Activated CD8-positive, alpha-beta memory T cell treated with anti-CD3 and anti-CD28 coated beads, Interleukin-2, amount 10 ng/mL, durations not matched to agents 7 days and 5 days (primary cell): ENCODE measurements at regions not wholly inside any gene's neighbourhood (a gene's known extent, or its start where the extent isn't known, plus 50 kb on each side); places are given as distances from the start of the nearest gene placed in this dataset.
"Not testable (repeated sequence)": the region's sequence is repeated elsewhere in the genome, so short reads cannot be mapped to it uniquely, and the experiment has no call there.

Experiments
- ATAC-seq: fragments of 150-1000 bp; cut with Tn5 transposase; one replicate; pipeline ENCODE4 v1.10.0; 2021; ENCODE audit warnings: moderate library complexity
- CTCF ChIA-PET: fragments of 350-600 bp; sonication (Branson Sonifier 250); formaldehyde crosslinking; loops from one replicate; lab custom pipeline; 2021; ENCODE audit warnings: antibody characterized with exemption; lab: Charles Lee
- DNase-seq: peaks from one replicate; pipeline ENCODE4 v3.0.0-alpha.2; 2020
- H3K27ac Mint-ChIP-seq: one replicate; pipeline ENCODE4 v1.8.0; 2021; ENCODE audit warnings: mild to moderate bottlenecking, mixed read lengths
- H3K27me3 Mint-ChIP-seq: one replicate; pipeline ENCODE4 v1.8.0; 2021; ENCODE audit warnings: mixed read lengths
- H3K36me3 Mint-ChIP-seq: one replicate; pipeline ENCODE4 v1.8.0; 2021; ENCODE audit warnings: mild to moderate bottlenecking, mixed read lengths
- H3K4me1 Mint-ChIP-seq: one replicate; pipeline ENCODE4 v1.8.0; 2021; ENCODE audit warnings: mixed read lengths
- H3K4me3 Mint-ChIP-seq: one replicate; pipeline ENCODE4 v1.8.0; 2021; ENCODE audit warnings: mild to moderate bottlenecking, moderate library complexity, mixed read lengths
- H3K9me3 Mint-ChIP-seq: one replicate; pipeline ENCODE4 v1.8.0; 2022; ENCODE audit warnings: low read depth, mixed read lengths

DNA sequence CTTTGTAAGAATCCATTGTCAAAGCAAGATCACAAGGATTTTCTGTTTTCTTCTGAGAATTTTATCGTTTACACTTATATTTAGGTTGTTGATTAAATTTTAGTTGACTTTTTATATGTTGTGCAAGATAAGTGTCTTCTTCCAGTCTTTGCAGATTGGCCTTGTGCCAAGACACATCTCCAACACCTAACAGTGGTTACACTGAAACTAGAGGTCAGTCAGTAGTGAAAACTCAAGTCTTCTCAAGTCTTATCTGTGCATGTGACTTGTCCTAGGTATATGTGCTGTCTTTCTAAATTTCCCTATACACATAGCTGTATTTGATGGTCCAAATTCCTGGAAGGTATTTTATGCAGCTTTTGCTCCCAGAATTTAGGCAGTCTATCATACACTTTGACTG is 1183.2 kb upstream of the B3GALT2 start:
- H3K27me3 Mint-ChIP-seq = no peaks in the 10 kb centered on the region
- no peaks in the 10 kb centered on the region for H3K4me1 Mint-ChIP-seq
- CTCF ChIA-PET = no interaction called here
- H3K27ac Mint-ChIP-seq = no peak overlapping the region
- H3K4me3 Mint-ChIP-seq = no peak overlapping the region
- DNase-seq (no peak), ATAC-seq (no peak)
- no peaks in the 10 kb centered on the region for H3K36me3 Mint-ChIP-seq
- H3K9me3 Mint-ChIP-seq = no peaks in the 10 kb centered on the region

DNA sequence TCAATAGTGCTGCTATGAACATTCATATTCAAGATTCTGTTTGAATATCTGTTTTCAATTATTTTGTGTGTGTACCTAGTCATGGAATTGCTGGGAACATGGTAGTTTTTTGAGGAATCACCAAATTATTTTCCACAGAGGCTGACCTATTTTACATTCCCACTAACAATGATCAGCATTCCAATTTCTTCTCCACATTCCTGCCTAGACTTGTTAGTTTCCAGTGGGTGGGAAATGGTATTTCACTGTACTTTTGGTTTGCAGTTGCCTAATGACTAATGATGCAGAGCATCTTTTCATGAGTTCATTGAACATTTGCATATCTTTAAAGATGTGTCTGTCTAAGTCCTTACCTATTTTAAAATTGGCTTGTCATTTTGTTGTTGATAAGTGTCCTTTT is 1182.6 kb upstream of the B3GALT2 start:
- CTCF ChIA-PET = no interaction called here
- H3K27me3 Mint-ChIP-seq = no peaks in the 10 kb centered on the region
- no peaks in the 10 kb centered on the region for H3K36me3 Mint-ChIP-seq
- H3K27ac Mint-ChIP-seq = no peak overlapping the region
- DNase-seq (no peak), ATAC-seq (no peak)
- H3K9me3 Mint-ChIP-seq = no peaks in the 10 kb centered on the region
- no peak overlapping the region for H3K4me3 Mint-ChIP-seq
- H3K4me1 Mint-ChIP-seq = no peaks in the 10 kb centered on the region

GRCh38 chr1:194367121-194367520 is 1180.7 kb upstream of the B3GALT2 start:
- Mint-ChIP-seq H3K36me3 (no peaks in the 10 kb centered on the region), H3K4me1 (no peaks in the 10 kb centered on the region), H3K27me3 (no peaks in the 10 kb centered on the region), H3K4me3 (no peak overlapping the region), H3K9me3 (no peaks in the 10 kb centered on the region), H3K27ac (no peak overlapping the region)
- DNase-seq = no peak
- CTCF ChIA-PET = no interaction called here
- ATAC-seq = no peak

DNA sequence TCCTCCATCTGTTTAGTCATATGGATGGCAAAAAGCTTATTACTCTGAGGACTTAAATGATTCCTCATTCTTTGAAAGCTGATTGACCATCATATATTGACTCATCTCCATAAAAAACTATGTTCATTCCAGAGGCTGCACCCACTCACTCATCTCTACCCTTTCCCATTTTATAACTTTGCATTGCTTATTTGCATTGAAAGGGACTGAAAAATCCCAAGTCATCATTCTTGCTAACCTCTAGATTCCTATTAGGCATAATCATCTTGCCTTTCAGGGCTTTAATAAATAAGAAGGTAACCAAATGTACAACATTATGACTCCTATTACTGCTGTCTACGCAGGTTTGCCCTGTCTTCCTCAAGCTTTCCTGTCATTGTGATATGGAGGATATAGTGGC is 1180.3 kb upstream of the B3GALT2 start:
- CTCF ChIA-PET = no interaction called here
- no peaks in the 10 kb centered on the region for H3K27me3 Mint-ChIP-seq
- no peak overlapping the region for H3K4me3 Mint-ChIP-seq
- H3K36me3 Mint-ChIP-seq = no peaks in the 10 kb centered on the region
- no peak overlapping the region for H3K27ac Mint-ChIP-seq
- no peak for DNase-seq
- no peaks in the 10 kb centered on the region for H3K4me1 Mint-ChIP-seq
- H3K9me3 Mint-ChIP-seq = no peaks in the 10 kb centered on the region
- ATAC-seq = no peak

DNA sequence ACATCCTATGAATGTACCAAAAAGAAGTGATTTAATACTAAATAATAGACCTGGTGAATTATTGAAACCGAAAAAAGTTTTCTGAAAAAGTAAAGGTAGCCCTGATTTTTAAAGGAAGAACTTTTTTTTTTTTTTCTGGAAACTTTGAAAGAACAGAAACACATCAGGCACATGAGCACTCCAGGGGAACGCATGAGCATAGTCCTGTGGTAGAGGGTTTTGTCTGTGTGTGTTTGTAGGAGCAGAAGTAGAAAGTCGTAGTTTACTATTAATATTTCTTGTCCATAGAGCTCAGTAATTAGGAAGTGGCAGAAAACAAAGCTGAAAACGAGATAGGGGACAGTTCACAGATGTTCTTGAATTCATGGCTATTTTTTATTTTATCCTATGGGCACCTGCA is 1175.9 kb upstream of the B3GALT2 start:
- Mint-ChIP-seq H3K27ac (no peak overlapping the region), H3K4me1 (no peaks in the 10 kb centered on the region), H3K27me3 (no peaks in the 10 kb centered on the region), H3K4me3 (no peak overlapping the region), H3K36me3 (no peaks in the 10 kb centered on the region), H3K9me3 (peaks cover 2% of the 10 kb centered on the region)
- CTCF ChIA-PET = no interaction called here
- ATAC-seq (no peak), DNase-seq (no peak)

GRCh38 chr1:194361374-194362131 is 1175.1 kb upstream of the B3GALT2 start:
- CTCF ChIA-PET = no interaction called here
- ATAC-seq = no peak
- Mint-ChIP-seq H3K36me3 (no peaks in the 10 kb centered on the region), H3K9me3 (peaks cover 2% of the 10 kb centered on the region), H3K27ac (no peak overlapping the region), H3K4me3 (no peak overlapping the region), H3K4me1 (no peaks in the 10 kb centered on the region), H3K27me3 (no peaks in the 10 kb centered on the region)
- no peak for DNase-seq

- ATAC-seq (no peak), DNase-seq (no peak)
- Mint-ChIP-seq H3K36me3 (no peaks in the 10 kb centered on the region), H3K4me3 (no peak overlapping the region), H3K9me3 (peaks cover 2% of the 10 kb centered on the region), H3K4me1 (no peaks in the 10 kb centered on the region), H3K27ac (no peak overlapping the region), H3K27me3 (no peaks in the 10 kb centered on the region)
- CTCF ChIA-PET = no interaction called here
These were observed 1171.8 kb upstream of the B3GALT2 start for GRCh38 chr1:194358208-194358581.

DNA sequence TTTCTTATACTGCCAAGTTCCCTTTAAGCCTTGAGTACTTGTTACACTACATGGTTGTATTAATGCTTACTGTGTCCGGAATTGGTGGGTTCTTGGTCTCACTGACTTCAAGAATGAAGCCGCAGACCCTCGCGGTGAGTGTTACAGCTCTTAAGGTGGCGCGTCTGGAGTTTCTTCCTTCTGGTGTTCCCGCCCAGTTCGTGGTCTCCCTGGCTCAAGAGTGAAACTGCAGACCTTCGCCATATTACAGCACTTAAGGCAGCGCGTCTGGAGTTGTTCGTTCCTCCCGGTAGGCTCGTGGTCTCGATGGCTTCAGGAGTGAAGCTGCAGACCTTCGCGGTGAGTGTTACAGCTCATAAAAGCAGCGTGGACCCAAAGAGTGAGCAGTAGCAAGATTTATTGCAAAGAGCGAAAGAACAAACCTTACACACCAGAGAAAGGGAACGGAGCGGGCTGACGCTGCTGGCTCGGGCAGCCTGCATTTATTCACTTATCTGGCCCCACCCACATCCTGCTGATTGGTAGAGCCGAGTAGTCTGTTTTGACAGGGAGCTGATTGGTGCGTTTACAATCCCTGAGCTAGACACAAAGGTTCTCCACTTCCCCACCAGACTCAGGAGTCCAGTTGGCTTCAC is 1171.3 kb upstream of the B3GALT2 start:
- H3K9me3 Mint-ChIP-seq, DNase-seq, H3K36me3 Mint-ChIP-seq, ATAC-seq, H3K4me1 Mint-ChIP-seq, CTCF ChIA-PET, H3K27me3 Mint-ChIP-seq, H3K27ac Mint-ChIP-seq, H3K4me3 Mint-ChIP-seq: not testable (repeated sequence)

DNA sequence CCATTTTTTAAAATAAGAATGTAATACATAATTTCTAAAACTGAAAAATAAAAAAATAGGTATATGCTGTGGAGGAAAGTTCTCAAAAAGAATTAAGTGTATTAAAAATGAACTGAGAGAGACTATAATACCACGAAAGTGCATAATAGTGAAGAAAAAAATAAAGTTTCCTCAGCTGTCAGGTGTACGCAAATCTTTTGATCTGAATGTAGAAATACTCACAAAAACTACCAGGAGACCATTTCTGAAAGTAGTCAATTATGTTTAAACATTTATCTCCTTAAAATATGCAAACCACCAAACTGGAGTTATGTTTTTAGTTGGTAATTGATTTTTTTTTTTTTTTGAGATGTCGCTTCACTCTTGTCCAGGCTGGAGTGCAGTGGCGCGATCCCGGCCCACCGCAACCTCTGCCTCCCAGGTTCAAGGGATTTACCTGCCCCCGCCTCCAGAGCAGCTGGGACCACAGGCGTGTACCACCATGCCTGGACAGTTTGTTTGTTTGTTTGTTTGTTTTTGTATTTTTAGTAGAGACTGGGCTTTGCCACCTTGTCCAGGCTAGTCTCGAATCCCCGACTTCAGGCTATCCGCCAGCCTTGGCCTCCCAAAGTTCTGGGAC is 1169.2 kb upstream of the B3GALT2 start:
- ATAC-seq = no peak
- DNase-seq = no peak
- H3K36me3 Mint-ChIP-seq = no peaks in the 10 kb centered on the region
- CTCF ChIA-PET = no interaction called here
- H3K27me3 Mint-ChIP-seq = no peaks in the 10 kb centered on the region
- H3K9me3 Mint-ChIP-seq = peaks cover 4% of the 10 kb centered on the region
- no peaks in the 10 kb centered on the region for H3K4me1 Mint-ChIP-seq
- H3K27ac Mint-ChIP-seq = no peak overlapping the region
- no peak overlapping the region for H3K4me3 Mint-ChIP-seq

DNA sequence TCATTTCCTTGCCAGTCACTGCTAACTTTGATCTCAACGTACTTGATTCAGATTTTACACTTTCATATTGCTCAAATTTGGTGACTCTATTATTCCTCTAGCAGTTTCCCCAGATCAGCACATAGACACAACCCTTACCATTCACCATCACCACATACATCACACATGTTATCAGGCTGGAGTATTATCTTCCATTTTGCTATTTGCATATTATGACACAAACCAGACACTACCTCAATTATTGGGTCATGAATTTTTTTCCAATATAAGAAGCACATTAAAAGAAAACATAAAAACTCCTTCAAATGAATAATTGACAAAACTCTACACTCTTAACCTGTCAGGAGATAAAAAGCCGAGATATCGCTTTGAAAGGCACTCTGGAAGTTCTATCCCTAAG is 1166.7 kb upstream of the B3GALT2 start:
- H3K4me1 Mint-ChIP-seq = no peaks in the 10 kb centered on the region
- no peaks in the 10 kb centered on the region for H3K36me3 Mint-ChIP-seq
- CTCF ChIA-PET = no interaction called here
- DNase-seq (no peak), ATAC-seq (no peak)
- H3K4me3 Mint-ChIP-seq = no peak overlapping the region
- H3K9me3 Mint-ChIP-seq = peaks cover 4% of the 10 kb centered on the region
- H3K27me3 Mint-ChIP-seq = no peaks in the 10 kb centered on the region
- no peak overlapping the region for H3K27ac Mint-ChIP-seq

GRCh38 chr1:194347200-194347599 is 1160.8 kb upstream of the B3GALT2 start:
- H3K9me3 Mint-ChIP-seq = peaks cover 3% of the 10 kb centered on the region
- no peaks in the 10 kb centered on the region for H3K27me3 Mint-ChIP-seq
- no peak for ATAC-seq
- no peaks in the 10 kb centered on the region for H3K4me1 Mint-ChIP-seq
- no peak overlapping the region for H3K4me3 Mint-ChIP-seq
- H3K27ac Mint-ChIP-seq = no peak overlapping the region
- no peak for DNase-seq
- no peaks in the 10 kb centered on the region for H3K36me3 Mint-ChIP-seq
- CTCF ChIA-PET = no interaction called here

GRCh38 chr1:194342484-194343262 is 1156.3 kb upstream of the B3GALT2 start:
- Mint-ChIP-seq H3K4me3 (no peak overlapping the region), H3K9me3 (peaks cover 3% of the 10 kb centered on the region), H3K4me1 (peaks cover 9% of the 10 kb centered on the region), H3K36me3 (no peaks in the 10 kb centered on the region), H3K27ac (no peak overlapping the region), H3K27me3 (no peaks in the 10 kb centered on the region)
- ATAC-seq (no peak), DNase-seq (no peak)
- CTCF ChIA-PET = no interaction called here

GRCh38 chr1:194341587-194341986 is 1155.2 kb upstream of the B3GALT2 start:
- no peak for ATAC-seq
- CTCF ChIA-PET = no interaction called here

More at GRCh38 chr1:194341587-194341986, 1155.2 kb upstream of the B3GALT2 start:
- Mint-ChIP-seq H3K4me1 (peaks cover 9% of the 10 kb centered on the region), H3K9me3 (peaks cover 3% of the 10 kb centered on the region), H3K27me3 (no peaks in the 10 kb centered on the region), H3K27ac (no peak overlapping the region), H3K36me3 (no peaks in the 10 kb centered on the region), H3K4me3 (no peak overlapping the region)
- DNase-seq = no peak
